Activated T-helper 9 cell treated with anti-CD3 and anti-CD28 coated beads, Interleukin-2, amount 50 U/mL, for 16 hours (primary cell): ENCODE measurements at regions not wholly inside any gene's neighbourhood (a gene's known extent, or its start where the extent isn't known, plus 50 kb on each side); places are given as distances from the start of the nearest gene placed in this dataset.

Experiments used
- DNase-seq: peaks from one replicate; pipeline ENCODE4 v3.0.0-alpha.2; 2020; ENCODE audit warnings: low read depth

GRCh38 chr6:37105148-37106050 lies 64.6 kb upstream of the PIM1 start:
- no peak for DNase-seq

DNA sequence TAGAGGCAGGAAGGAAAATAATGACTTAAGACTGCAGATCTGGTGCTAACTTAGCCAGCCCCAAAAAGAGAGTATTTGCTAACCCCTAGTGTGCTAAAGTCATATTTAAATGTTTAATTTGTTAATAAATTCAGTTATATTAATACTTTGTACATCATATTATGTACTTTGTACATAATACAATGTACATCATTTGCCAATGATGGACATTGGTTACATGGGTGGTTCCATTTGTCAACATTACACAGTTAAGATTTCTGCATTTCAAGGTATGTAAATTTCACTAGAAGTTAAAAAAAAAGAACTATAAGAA lies 63.9 kb upstream of the PIM1 start:
- DNase-seq, result no peak

GRCh38 chr6:37106554-37106953 lies 63.4 kb upstream of the PIM1 start:
- no peak for DNase-seq

DNA sequence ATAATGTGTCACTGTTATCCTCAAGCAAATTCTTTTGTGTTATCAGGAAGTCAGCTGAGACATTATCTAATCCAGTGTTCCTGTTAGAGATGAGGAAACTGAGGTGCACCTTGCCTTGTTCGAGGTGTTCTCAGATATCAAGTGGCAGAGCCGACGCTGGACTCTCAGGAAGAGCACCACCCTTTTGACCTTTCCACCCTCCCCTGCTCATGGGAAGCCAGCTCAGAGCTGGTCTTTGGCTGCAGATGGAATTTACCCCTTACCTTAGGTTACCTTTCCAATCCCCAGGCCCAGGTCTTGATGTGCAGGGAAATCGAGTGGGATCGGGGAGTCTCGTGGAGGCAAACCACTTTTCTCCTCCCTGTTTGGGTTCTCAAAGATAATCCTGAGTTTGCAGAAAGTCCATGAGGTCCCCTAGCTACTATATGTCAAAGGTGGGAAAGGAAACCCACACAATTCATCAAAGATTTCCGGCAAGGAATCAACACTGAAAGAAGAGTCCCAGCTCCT lies 62.9 kb upstream of the PIM1 start:
- DNase-seq, result no peak

DNA sequence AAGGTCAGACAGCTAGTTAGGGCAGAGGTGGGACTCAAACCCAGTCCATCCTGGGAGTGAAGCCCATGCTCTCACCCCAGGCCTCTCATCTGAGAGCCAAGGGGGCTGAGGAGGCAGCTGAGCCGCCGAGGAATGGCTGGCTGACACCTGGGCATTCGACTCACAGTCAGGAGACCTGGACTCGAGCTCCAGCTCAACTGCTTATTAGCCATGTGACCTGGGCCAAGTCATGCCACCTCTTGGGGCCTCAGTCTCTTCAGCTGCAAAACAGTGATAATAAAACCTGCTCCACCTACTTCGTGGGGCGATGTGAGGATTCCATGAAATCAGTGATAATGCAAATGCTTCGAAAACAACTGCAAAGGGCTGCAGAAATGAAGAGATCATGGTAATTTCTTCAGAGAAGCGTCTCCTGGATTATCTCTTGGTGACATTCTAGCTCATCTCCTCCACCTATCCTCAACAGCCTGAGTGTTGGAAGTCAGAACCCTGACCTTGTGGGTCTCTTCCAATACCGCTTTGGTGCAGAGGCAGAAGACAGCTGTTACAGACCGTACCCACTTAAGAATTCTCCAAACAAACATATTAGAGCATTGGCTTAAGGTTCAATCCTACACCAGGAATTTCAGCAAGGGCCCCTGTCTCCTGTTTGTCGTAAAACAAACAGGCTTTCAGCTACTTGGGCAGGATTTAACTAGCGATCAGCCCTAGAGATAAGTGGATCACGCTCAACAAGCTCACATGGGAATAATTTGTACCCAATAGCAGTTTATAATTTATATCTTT lies 60.0 kb upstream of the PIM1 start:
- DNase-seq, result no peak

DNA sequence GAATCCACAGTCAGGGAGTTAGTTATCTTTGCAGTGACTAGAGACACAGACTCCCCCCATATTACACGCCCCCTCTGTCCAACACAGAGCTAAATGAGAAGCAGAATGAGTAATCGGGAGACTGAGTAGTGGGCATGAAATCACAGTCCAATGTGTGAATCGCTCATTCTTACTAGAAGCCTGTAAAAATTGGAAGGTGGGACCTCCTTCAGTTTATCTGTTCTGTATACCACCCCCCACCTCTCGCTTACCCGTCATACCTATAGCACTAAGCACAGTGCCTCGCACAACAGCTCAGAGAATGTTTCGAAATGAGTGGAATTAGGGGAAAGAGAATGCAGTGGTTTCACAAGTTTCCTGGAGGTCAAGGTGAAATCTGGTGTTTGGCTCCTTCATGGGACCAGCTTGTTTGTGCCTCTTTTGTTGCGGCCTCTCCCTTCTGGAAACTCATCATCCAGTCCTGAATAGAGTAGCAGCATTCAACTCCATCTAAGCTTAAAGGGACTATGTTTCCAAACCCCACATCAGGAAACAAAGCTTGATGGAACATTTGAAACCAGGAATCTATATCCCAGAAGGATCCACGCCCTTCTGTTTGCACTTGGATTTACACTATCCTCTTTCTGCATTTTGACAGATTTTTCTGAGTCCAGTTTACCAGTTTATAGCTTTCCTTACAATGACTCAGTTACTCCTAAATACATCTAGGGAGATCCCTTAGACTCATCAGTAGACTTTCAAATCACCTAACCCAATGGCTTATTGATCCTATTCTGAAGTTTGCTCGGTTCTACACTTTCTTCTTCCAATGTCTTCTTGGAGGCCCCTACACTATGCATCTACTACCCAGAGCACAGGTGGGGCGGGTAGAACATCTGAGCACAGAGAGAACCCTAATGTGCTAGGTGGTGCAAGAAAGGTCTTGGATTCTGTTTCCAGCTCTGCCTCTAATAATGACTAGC lies 59.2 kb upstream of the PIM1 start:
- DNase-seq, result no peak

GRCh38 chr6:37113976-37114375 lies 56.0 kb upstream of the PIM1 start:
- no peak for DNase-seq

GRCh38 chr6:37114612-37115011 lies 55.3 kb upstream of the PIM1 start:
- no peak for DNase-seq

GRCh38 chr6:37115236-37115895 lies 54.6 kb upstream of the PIM1 start:
- no peak for DNase-seq

GRCh38 chr6:37116326-37116725 lies 53.6 kb upstream of the PIM1 start:
- no peak for DNase-seq

DNA sequence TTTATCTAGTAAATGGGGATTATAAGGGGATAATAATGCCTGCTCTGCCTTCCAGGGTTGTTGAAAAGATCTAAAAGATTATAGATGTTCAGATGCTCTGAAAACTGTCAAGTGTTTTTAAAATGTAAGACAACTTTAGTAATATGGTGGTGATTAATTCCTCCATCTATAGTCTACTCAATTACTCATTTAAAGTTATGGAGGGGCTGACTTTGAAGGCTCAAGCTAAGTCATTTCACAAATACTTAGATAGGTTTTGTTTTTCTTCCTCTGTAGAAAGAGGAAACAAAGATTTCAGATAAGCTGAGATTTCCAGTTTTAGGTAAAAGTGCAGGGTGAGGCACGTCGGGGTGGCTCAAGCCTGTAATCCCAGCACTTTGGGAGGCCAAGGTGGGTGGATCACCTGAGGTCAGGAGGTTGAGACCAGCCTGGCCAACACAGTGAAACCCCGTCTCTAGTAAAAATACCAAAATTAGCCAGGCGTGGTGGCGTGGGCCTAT lies 50.5 kb upstream of the PIM1 start:
- no peak for DNase-seq
